HG03439 (cell line): ENCODE measurements at regions not wholly inside any gene's neighbourhood (a gene's known extent, or its start where the extent isn't known, plus 50 kb on each side); places are given as distances from the start of the nearest gene placed in this dataset.
"Not testable (repeated sequence)": the region's sequence is repeated elsewhere in the genome, so short reads cannot be mapped to it uniquely, and the experiment has no call there.

ENCODE experiments used
- ATAC-seq: cut with Tn5 transposase; IDR thresholded peaks from one replicate; pipeline ENCODE4 v1.9.1; 2021; ENCODE audit warnings: mild to moderate bottlenecking, moderate library complexity; ENCODE audit not compliant: unreplicated experiment

GRCh38 chr20:48448666-48449600, 378.9 kb downstream of the PREX1 start:
- no peak for ATAC-seq

- no peak for ATAC-seq
Measured at GRCh38 chr20:48447456-48447855, 380.3 kb downstream of the PREX1 start.

- no peak for ATAC-seq
Measured at GRCh38 chr20:48445827-48446226, 382.0 kb downstream of the PREX1 start.

- ATAC-seq = no peak
Measured at GRCh38 chr20:48444249-48444648, 383.6 kb downstream of the PREX1 start.

- no peak for ATAC-seq
Measured at GRCh38 chr20:48440916-48441315, 386.9 kb downstream of the PREX1 start.

GRCh38 chr20:48440261-48440660, 387.5 kb downstream of the PREX1 start:
- not testable (repeated sequence) for ATAC-seq

GRCh38 chr20:48437146-48437545, 390.7 kb downstream of the PREX1 start:
- ATAC-seq = no peak

GRCh38 chr20:48436609-48437008, 391.2 kb downstream of the PREX1 start:
- not testable (repeated sequence) for ATAC-seq

GRCh38 chr20:48433178-48433577, 394.6 kb downstream of the PREX1 start:
- ATAC-seq = no peak

GRCh38 chr20:48432494-48432832, 395.3 kb downstream of the PREX1 start:
- ATAC-seq = no peak

GRCh38 chr20:48431653-48432493, 395.9 kb downstream of the PREX1 start:
- no peak for ATAC-seq

GRCh38 chr20:48426630-48427029, 401.2 kb downstream of the PREX1 start:
- ATAC-seq = no peak

GRCh38 chr20:48425817-48426612, 401.8 kb downstream of the PREX1 start:
- no peak for ATAC-seq

GRCh38 chr20:48425321-48425720, 402.5 kb downstream of the PREX1 start:
- ATAC-seq = no peak

GRCh38 chr20:48422242-48422960, 405.4 kb downstream of the PREX1 start:
- no peak for ATAC-seq

GRCh38 chr20:48421547-48421946, 406.3 kb downstream of the PREX1 start:
- no peak for ATAC-seq

- ATAC-seq = no peak
Measured at GRCh38 chr20:48420176-48420575, 407.6 kb downstream of the PREX1 start.

GRCh38 chr20:48419173-48419572, 408.6 kb downstream of the PREX1 start:
- ATAC-seq = no peak

- no peak for ATAC-seq
Measured at GRCh38 chr20:48416002-48416401, 411.8 kb downstream of the PREX1 start.

GRCh38 chr20:48414786-48415185, 413.0 kb downstream of the PREX1 start:
- no peak for ATAC-seq
